HepG2 (cell line): ENCODE measurements at regions not wholly inside any gene's neighbourhood (a gene's known extent, or its start where the extent isn't known, plus 50 kb on each side); places are given as distances from the start of the nearest gene placed in this dataset.

Source experiments
- ATAC-seq: fragments of 200-7000 bp; cut with Tn5 transposase; 3 replicates; pipeline ENCODE4 v1.9.1; 2020; ENCODE audit warnings: mild to moderate bottlenecking, moderate library complexity
- BruUV-seq: library from RNA; stranded (reverse); fragments of 400-500 nt; replicated peaks from 2 replicates; lab custom pipeline; 2021; lab: Mats Ljungman, UMichigan
- CTCF ChIA-PET: fragments of 300-600 bp; formaldehyde crosslinking; extraction: SDS; loops from one replicate; lab custom pipeline; 2021; ENCODE audit warnings: low total read pairs, inconsistent platforms, low intra/inter-chr PET ratio; lab: Yijun Ruan, JAX
- POLR2A ChIA-PET: fragments of 350-600 bp; sonication (Branson Sonifier 250); formaldehyde crosslinking; loops from one replicate; lab custom pipeline; 2020; ENCODE audit warnings: antibody characterized with exemption, inconsistent platforms; lab: Yijun Ruan, JAX
- DNase-seq: peaks from one replicate; pipeline ENCODE4 v3.0.0-alpha.2; 2015; ENCODE audit warnings: low spot score
- FAIRE-seq: peaks from 3 replicates; lab custom pipeline; 2011; peaks lifted over from hg19 to GRCh38; lab: Jason Lieb, UNC
- H2AFZ ChIP-seq: one replicate; pipeline ENCODE4 v1.6.1; 2011; ENCODE audit warnings: low read length, inconsistent platforms
- H3K27ac ChIP-seq: fragments of 300-600 bp; 3 replicates; pipeline ENCODE4 v1.8.0; 2011; ENCODE audit warnings: mixed run types, mild to moderate bottlenecking, mixed read lengths, low read length, inconsistent platforms; ENCODE audit not compliant: insufficient read depth; ENCODE audit errors: extremely low read length
- H3K27me3 ChIP-seq, 2 experiments: fragments of 200-600 bp in 1 of 2; 2 replicates in 1 of 2; 3 replicates in 1 of 2; pipeline versions ENCODE4 v1.6.0 to v1.8.0; 2011; ENCODE audit warnings: low read length in 2 of 2, mild to moderate bottlenecking in 2 of 2, moderate library complexity in 2 of 2, inconsistent platforms in 1 of 2; ENCODE audit not compliant: insufficient read depth in 2 of 2, control insufficient read depth in 1 of 2
- H3K36me3 ChIP-seq, 2 experiments: fragments of 200-600 bp in 1 of 2; replicated peaks in 1 of 2; 2 replicates in 1 of 2; 3 replicates in 1 of 2; pipeline versions ENCODE4 v1.5.1 to v1.8.0; 2011; ENCODE audit warnings: low read length in 2 of 2, inconsistent platforms in 1 of 2; ENCODE audit not compliant: insufficient read depth in 2 of 2, control insufficient read depth in 1 of 2
- H3K4me1 ChIP-seq: 2 replicates; pipeline ENCODE4 v1.5.1; 2012; ENCODE audit warnings: low read length, inconsistent platforms; ENCODE audit not compliant: insufficient read depth
- H3K4me2 ChIP-seq: 2 replicates; pipeline ENCODE4 v1.6.0; 2011; ENCODE audit warnings: low read depth, low read length, inconsistent platforms
- H3K4me3 ChIP-seq, 3 experiments: fragments of 200-600 bp in 1 of 3; sonication (generic), shearing (Covaris generic) in 1 of 3; replicated peaks in 1 of 3; 2 replicates each; pipeline ENCODE4 v1.5.1; 2011 to 2016; ENCODE audit warnings: low read length in 3 of 3, inconsistent platforms in 2 of 3, low read depth in 2 of 3, mild to moderate bottlenecking in 2 of 3, control low read depth in 1 of 3, mixed read lengths in 1 of 3; ENCODE audit not compliant: insufficient read depth in 1 of 3
- H3K79me2 ChIP-seq: one replicate; pipeline ENCODE4 v1.6.1; 2011; ENCODE audit warnings: low read length, inconsistent platforms; ENCODE audit not compliant: insufficient read depth
- H3K9ac ChIP-seq: 2 replicates; pipeline ENCODE4 v1.6.0; 2011; ENCODE audit warnings: mild to moderate bottlenecking, low read depth, low read length, inconsistent platforms; ENCODE audit not compliant: insufficient read depth
- H3K9me3 ChIP-seq: 2 replicates; pipeline ENCODE4 v1.5.1; 2012; ENCODE audit warnings: mild to moderate bottlenecking, low read length
- H4K20me1 ChIP-seq: 2 replicates; pipeline ENCODE4 v1.6.0; 2011; ENCODE audit warnings: inconsistent platforms, mild to moderate bottlenecking, low read length, moderate library complexity; ENCODE audit not compliant: insufficient read depth
- GFI1 ChIP-seq: sonication (generic); formaldehyde crosslinking; IDR thresholded peaks from 2 replicates; pipeline ENCODE4 v1.5.0; 2020; ENCODE audit warnings: missing genetic modification reagents, mild to moderate bottlenecking, borderline replicate concordance
- KDM5A ChIP-seq: fragments of 200-600 bp; sonication (generic); IDR thresholded peaks from 2 replicates; pipeline ENCODE4 v1.7.0; 2018; ENCODE audit warnings: antibody characterized with exemption, mild to moderate bottlenecking, low read length, borderline replicate concordance
- POGZ ChIP-seq: sonication (generic); formaldehyde crosslinking; IDR thresholded peaks from 2 replicates; pipeline ENCODE4 v1.4.0; 2020; ENCODE audit warnings: mild to moderate bottlenecking, missing genetic modification reagents
- RXRA ChIP-seq: sonication (generic); formaldehyde crosslinking; IDR thresholded peaks from 2 replicates; pipeline ENCODE4 v1.5.1; 2020; ENCODE audit warnings: missing genetic modification reagents
- TBX2 ChIP-seq: sonication (generic); formaldehyde crosslinking; IDR thresholded peaks from 2 replicates; pipeline ENCODE4 v1.5.0; 2020; ENCODE audit warnings: missing genetic modification reagents, mild to moderate bottlenecking, borderline replicate concordance
- ZC3H13 ChIP-seq: sonication (generic); formaldehyde crosslinking; IDR thresholded peaks from 2 replicates; pipeline ENCODE4 v1.8.1; 2023; ENCODE audit warnings: mild to moderate bottlenecking, missing genetic modification reagents, moderate library complexity
- ZFP1 ChIP-seq: IDR thresholded peaks from 2 replicates; pipeline ENCODE4 v1.6.1; 2016
- ZNF253 ChIP-seq: sonication (generic); formaldehyde crosslinking; IDR thresholded peaks from 2 replicates; pipeline ENCODE4 v1.8.0; 2022; ENCODE audit warnings: mild to moderate bottlenecking, missing genetic modification reagents, borderline replicate concordance
- WGBS: methylation state at CpG from one replicate; pipeline ENCODE4 v1.1.6; 2017; ENCODE audit warnings: low lambda C conversion rate; 5-methylcytosine and 5-hydroxymethylcytosine counted together
- in situ Hi-C: cut with HindIII; loops from 2 replicates; pipeline ENCODE4 v1.10.0; 2017; ENCODE audit warnings: low pct_unique_long_range_greater_than_20kb; ENCODE audit not compliant: extremely low pct_ligation_motif_present
- intact Hi-C: fragments of 100-400 bp; cut with micrococcal nuclease; formaldehyde crosslinking; loops from one replicate; pipeline ENCODE4 v1.10.0; 2022; ENCODE audit not compliant: unreplicated experiment
- TF ChIP-seq, protein P1 (sequence below): sonication (generic); formaldehyde crosslinking; IDR thresholded peaks from 2 replicates; pipeline ENCODE4 v1.5.1; 2020; ENCODE audit warnings: missing genetic modification reagents, mild to moderate bottlenecking, borderline replicate concordance
- TF ChIP-seq, protein P2 (sequence below): sonication (generic); formaldehyde crosslinking; IDR thresholded peaks from 2 replicates; pipeline ENCODE4 v1.5.1; 2020; ENCODE audit warnings: mild to moderate bottlenecking, missing genetic modification reagents

DNA sequence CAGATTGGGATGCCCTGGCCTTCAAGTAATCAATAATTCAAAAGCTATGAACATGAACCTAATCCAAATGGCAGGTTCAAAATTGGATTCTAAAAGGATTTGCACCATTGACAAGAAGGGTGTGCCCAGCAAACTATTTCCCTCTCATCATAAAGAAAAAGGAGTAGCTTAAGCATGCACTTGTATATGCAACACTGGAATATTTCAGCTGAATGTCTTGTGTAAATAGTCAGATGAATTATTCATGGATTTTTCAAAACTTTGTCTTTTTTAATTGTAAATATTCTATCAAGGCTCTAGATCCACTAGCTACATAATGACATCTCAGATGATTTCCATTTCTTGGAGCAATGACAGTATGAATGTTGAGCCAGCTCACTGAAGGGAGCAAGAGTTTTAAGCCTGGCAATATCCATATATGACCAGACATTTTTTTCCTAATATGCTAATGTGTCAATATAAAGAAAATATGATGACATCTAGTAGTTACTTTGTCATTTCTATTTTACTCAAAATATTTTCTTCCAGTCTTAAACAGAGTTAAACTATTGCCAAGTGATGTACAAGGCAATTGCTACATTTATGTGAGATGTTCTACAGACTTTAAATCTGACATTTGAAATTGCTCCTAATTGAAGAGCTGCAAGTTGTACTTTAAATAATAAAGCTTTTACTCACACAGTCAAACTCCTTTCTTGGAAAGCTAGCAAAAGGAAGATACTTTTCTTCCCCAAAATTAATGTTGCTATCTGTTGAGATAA, 230.5 kb upstream of the AGTR1 start (continued):
- TF ChIP-seq, protein P1, sequence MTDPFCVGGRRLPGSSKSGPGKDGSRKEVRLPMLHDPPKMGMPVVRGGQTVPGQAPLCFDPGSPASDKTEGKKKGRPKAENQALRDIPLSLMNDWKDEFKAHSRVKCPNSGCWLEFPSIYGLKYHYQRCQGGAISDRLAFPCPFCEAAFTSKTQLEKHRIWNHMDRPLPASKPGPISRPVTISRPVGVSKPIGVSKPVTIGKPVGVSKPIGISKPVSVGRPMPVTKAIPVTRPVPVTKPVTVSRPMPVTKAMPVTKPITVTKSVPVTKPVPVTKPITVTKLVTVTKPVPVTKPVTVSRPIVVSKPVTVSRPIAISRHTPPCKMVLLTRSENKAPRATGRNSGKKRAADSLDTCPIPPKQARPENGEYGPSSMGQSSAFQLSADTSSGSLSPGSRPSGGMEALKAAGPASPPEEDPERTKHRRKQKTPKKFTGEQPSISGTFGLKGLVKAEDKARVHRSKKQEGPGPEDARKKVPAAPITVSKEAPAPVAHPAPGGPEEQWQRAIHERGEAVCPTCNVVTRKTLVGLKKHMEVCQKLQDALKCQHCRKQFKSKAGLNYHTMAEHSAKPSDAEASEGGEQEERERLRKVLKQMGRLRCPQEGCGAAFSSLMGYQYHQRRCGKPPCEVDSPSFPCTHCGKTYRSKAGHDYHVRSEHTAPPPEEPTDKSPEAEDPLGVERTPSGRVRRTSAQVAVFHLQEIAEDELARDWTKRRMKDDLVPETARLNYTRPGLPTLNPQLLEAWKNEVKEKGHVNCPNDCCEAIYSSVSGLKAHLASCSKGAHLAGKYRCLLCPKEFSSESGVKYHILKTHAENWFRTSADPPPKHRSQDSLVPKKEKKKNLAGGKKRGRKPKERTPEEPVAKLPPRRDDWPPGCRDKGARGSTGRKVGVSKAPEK (CRISPR knock-in tag) = no peak
- TF ChIP-seq ZNF253 (CRISPR knock-in tag) (no peak), ZC3H13 (CRISPR knock-in tag) (no peak), POGZ (CRISPR knock-in tag) (no peak)
- TF ChIP-seq, protein P2, sequence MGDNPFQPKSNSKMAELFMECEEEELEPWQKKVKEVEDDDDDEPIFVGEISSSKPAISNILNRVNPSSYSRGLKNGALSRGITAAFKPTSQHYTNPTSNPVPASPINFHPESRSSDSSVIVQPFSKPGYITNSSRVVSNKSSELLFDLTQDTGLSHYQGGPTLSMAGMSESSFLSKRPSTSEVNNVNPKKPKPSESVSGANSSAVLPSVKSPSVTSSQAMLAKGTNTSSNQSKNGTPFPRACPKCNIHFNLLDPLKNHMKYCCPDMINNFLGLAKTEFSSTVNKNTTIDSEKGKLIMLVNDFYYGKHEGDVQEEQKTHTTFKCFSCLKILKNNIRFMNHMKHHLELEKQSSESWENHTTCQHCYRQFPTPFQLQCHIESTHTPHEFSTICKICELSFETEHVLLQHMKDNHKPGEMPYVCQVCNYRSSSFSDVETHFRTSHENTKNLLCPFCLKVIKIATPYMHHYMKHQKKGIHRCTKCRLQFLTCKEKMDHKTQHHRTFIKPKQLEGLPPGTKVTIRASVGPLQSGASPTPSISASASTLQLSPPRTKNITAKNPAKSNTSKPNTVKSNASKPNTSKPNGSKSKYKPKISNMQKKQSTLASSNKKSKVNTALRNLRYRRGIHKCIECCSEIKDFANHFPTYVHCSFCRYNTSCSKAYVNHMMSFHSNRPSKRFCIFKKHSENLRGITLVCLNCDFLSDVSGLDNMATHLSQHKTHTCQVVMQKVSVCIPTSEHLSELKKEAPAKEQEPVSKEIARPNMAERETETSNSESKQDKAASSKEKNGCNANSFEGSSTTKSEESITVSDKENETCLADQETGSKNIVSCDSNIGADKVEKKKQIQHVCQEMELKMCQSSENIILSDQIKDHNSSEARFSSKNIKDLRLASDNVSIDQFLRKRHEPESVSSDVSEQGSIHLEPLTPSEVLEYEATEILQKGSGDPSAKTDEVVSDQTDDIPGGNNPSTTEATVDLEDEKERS (CRISPR knock-in tag) = no peak

DNA sequence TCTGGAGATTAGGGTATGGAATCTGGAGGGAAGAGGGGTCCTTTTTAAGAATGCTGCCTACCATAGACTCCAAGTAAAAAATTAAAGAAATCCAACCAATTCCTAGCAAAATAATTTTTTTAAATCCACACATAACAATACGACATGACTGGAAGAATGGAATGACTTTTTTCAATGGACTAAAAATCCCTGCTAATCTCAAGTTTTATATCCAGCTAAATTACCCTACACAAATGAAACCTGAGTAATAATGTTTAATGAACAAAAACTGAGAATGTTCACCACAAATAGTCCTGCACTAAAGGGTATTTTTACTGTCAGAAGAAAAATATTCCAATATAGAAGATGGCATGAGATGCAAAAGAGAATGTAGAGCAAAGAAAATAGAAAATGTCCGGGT, 220.3 kb upstream of the AGTR1 start:
- no peak overlapping the region for H3K9ac ChIP-seq
- no peak for DNase-seq
- no peaks in the 10 kb centered on the region for H3K36me3 ChIP-seq
- H3K4me1 ChIP-seq = no peaks in the 10 kb centered on the region
- POLR2A ChIA-PET = no interaction called here
- intact Hi-C loops = no loop called here
- no peak overlapping the region for H3K4me2 ChIP-seq
- no peaks in the 10 kb centered on the region for H4K20me1 ChIP-seq
- WGBS = 44% methylated on average over 2 of the region's 2 CpGs
- ATAC-seq = no peak
- no TSS peak for BruUV-seq
- in situ Hi-C loops = no loop called here
- CTCF ChIA-PET = no interaction called here
- no peak for FAIRE-seq
- TF ChIP-seq RXRA (CRISPR knock-in tag) (no peak), ZFP1 (CRISPR knock-in tag) (peak; percentile 94; the same call in 1 of the 2 replicates), KDM5A (no peak), TBX2 (CRISPR knock-in tag) (no peak), GFI1 (CRISPR knock-in tag) (no peak)
- H3K27ac ChIP-seq = no peak overlapping the region
- no peak overlapping the region for H2AFZ ChIP-seq
- no peaks in the 10 kb centered on the region for H3K79me2 ChIP-seq
- no peaks in the 10 kb centered on the region for H3K27me3 ChIP-seq
- no peak overlapping the region for H3K4me3 ChIP-seq
- H3K9me3 ChIP-seq = peaks cover 11% of the 10 kb centered on the region
